Body of pancreas (tissue), 4 donors: ENCODE measurements at regions not wholly inside any gene's neighbourhood (a gene's known extent, or its start where the extent isn't known, plus 50 kb on each side); places are given as distances from the start of the nearest gene placed in this dataset.

Experiments used
- POLR2A ChIP-seq, 3 donors: fragments of 450-650 bp; IDR thresholded peaks; one replicate each; pipeline ENCODE4 v1.6.1; 2016; ENCODE audit warnings: antibody characterized with exemption in 3 of 3, mild to moderate bottlenecking in 2 of 3
- TF ChIP-seq, protein P1 (sequence below), 7 experiments: fragments of 450-650 bp in 4 of 7; fragments of 200-600 bp in 3 of 7; sonication (generic) in 3 of 7; IDR thresholded peaks; one replicate each; pipeline ENCODE4 v1.5.1; 2016 to 2019; ENCODE audit warnings: antibody characterized with exemption in 7 of 7

DNA sequence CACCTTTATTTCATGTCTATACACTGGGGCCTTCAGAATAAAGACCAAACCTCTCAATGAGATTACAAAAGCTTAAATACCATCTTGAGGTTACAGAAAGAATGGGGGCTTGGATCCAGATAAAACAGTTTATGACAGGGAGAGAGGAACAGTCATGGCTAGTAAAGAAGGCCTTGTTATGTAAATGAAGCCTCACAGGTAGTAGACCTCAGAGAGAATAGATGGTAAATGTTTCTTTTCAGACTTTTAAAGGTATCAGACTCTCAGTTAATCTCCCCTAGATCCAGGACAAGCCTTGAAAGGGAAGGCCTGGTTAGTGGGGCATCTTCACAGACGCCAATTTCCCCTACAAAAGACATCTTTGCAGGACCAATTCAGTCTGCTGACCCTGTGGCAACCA lies 1325.6 kb downstream of the HACE1 start:
- TF ChIP-seq POLR2A (IDR thresholded peaks at IDR 0.05): no peak
- TF ChIP-seq, protein P1, sequence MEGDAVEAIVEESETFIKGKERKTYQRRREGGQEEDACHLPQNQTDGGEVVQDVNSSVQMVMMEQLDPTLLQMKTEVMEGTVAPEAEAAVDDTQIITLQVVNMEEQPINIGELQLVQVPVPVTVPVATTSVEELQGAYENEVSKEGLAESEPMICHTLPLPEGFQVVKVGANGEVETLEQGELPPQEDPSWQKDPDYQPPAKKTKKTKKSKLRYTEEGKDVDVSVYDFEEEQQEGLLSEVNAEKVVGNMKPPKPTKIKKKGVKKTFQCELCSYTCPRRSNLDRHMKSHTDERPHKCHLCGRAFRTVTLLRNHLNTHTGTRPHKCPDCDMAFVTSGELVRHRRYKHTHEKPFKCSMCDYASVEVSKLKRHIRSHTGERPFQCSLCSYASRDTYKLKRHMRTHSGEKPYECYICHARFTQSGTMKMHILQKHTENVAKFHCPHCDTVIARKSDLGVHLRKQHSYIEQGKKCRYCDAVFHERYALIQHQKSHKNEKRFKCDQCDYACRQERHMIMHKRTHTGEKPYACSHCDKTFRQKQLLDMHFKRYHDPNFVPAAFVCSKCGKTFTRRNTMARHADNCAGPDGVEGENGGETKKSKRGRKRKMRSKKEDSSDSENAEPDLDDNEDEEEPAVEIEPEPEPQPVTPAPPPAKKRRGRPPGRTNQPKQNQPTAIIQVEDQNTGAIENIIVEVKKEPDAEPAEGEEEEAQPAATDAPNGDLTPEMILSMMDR (IDR thresholded peaks at IDR 0.05): no peak
